GM19397 (cell line): ENCODE measurements at regions not wholly inside any gene's neighbourhood (a gene's known extent, or its start where the extent isn't known, plus 50 kb on each side); places are given as distances from the start of the nearest gene placed in this dataset.
"Not testable (repeated sequence)": the region's sequence is repeated elsewhere in the genome, so short reads cannot be mapped to it uniquely, and the experiment has no call there.

ENCODE experiments used
- ATAC-seq: cut with Tn5 transposase; IDR thresholded peaks from one replicate; pipeline ENCODE4 v1.9.1; 2021; ENCODE audit warnings: mild to moderate bottlenecking, moderate library complexity; ENCODE audit not compliant: unreplicated experiment

DNA sequence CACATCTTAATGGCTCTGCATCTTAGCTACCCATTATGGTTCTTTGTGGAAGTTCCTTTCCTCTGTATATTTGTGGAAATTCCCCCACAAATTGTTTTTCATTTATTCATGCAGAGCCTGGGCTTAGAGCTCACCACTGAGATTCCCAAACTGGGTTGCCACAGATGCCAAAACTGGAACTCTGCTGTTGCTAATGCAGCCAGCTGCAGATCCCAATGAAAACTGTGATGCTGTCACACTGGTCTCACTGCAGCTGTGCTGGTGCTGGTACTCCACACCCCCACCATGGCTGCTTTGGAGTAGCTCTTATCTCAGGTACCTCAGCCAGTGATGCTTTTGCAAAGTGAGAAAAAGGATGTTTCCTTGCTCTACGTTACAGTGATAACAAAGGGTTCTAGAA is 87.7 kb downstream of the DCK start:
- ATAC-seq = no peak

DNA sequence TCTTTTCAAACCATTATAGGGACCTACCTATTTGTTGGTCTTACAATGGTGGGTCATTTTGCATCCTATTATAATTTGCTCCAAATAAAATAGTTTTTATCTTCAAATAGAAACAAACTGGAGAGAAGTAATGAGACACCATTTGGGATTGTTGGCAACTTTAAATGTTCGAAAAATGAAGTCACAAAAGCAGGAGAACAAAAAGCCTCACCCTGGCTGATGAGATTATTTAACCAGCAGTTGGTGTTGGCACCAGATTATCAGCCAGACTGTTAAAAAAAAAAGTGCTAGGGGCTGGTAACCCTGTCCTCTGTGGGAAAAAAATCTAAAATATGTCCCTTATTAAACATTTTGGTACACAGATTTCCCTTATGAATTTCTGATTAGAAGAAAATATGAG is 100.3 kb downstream of the DCK start:
- ATAC-seq = no peak

DNA sequence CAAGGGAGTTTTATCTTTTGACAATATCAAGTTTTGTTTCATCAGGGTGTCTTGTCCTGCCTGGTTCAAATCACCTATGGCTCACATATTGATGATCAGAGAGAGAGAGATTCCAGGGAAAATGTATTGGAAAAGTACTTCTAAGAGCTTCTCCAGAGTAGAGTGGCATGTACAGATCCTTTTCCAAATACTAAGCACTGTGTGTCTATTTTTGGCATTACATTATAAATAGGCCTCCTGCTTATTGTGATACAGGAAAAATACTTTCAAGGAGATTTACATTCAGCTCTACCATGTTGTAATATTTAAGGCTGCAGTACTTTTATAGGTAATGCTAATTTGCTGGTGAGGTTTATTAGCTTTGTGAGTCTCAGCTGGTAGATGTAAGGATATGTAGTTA is 100.8 kb downstream of the DCK start:
- no peak for ATAC-seq

- ATAC-seq = no peak
Measured at GRCh38 chr4:71095141-71095540, 101.7 kb downstream of the DCK start.

DNA sequence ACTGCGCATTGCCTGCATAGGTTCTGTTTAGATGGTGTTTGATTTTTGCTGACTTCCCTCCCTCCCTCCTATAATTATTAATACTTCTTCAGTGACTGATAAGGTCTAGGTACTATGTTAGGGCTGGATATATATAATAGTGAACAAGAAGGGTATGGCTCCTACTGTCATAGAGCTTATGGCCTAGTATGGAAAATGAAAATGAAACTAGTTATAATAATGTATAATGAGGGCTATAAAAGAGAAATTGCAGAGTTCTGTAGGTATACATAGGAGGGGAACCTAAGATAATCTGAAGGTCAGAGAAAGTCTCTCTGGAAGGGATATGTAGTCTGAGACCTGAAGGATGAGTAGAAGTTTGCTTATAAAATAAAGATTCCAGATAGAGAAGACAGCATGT is 102.1 kb downstream of the DCK start:
- ATAC-seq = no peak

DNA sequence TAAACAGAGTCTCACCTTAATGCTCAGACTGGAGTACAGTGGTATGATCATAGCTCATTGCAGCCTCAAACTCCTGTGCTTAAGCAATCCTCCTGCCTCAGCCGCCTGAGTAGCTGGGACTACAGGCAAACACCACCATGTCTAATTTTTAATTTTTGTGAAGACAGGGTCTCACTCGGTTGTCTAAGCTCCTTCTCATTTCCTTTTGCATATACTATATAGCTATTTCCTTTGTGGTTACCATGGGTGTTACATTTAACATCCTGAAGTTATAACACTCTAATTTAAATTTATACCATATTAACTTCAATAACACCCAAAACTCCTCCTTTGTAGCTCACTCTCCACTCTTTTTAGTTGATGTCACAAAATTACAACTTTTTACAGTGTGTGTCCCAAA is 114.3 kb downstream of the DCK start:
- ATAC-seq = no peak

DNA sequence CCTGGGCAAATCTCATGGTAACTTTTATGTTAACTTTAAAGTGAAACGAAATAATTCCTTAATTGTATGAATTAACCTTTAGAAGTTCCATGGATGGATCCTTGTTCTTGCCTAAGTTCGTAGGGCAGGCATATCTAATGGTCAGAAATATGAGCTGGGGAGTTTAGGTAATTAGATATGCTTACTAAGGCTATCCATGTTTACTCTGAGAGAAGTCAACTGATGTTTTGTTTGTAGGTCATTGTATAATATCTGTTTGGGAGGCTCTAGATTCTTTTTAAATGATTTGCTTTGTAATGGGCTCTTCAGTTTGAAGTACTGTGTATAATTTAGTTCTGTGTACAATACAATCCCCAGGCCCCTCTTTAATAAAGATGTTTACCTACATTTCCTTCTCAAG is 117.0 kb downstream of the DCK start:
- ATAC-seq = no peak

GRCh38 chr4:71111133-71111532 is 117.7 kb downstream of the DCK start:
- not testable (repeated sequence) for ATAC-seq

- no peak for ATAC-seq
Measured at GRCh38 chr4:71113294-71113693, 119.8 kb downstream of the DCK start.

DNA sequence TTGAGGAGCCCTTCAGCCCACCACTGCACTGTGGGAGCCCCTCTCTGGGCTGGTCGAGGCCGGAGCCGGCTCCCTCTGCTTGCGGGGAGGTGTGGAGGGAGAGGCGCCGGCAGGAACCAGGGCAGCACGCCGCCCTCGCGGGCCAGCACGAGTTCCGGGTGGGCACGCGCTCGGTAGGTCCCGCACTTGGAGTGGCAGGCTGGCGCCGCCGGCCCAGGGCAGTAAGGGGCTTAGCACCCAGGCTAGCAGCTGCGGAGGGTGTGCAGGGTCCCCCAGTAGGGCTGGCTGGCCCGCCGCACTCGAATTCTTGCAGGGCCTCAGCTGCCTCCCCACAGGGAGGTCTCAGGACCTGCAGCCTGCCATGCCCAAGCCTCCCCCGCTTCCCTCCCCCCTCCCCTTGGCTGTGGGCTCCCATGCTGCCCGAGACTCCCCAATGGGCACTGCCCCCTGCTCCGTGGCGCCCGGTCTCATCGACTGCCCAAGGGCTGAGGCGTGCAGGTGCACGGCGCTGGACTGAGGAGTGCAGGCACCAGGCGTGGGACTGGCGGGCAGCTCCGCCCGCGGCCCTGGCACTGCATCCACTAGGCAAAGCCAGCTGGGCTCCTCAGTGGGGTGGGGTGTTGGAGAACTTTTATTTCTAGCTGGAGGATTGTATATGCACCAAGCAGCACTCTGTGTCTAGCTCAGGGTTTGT is 127.5 kb downstream of the DCK start:
- ATAC-seq = no peak

DNA sequence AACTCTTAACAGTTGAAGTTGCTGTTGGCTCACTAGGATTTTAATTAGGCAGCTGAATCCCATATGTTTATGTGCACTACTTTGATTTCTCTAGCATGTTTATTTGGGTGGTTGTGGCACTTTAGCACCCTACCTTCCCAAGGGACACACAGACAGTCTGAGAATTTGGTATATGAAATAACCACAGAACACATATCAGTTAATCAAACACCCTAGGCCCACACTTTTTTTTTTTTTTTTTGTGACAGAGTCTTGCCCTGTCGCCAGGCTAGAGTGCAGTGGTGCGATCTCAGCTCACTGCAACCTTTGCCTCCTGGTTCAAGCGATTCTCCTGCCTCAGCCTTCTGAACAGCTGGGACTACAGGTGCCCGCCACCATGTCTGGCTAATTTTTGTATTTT is 130.5 kb downstream of the DCK start:
- ATAC-seq = no peak

GRCh38 chr4:71125137-71125536 is 131.7 kb downstream of the DCK start:
- ATAC-seq = no peak

DNA sequence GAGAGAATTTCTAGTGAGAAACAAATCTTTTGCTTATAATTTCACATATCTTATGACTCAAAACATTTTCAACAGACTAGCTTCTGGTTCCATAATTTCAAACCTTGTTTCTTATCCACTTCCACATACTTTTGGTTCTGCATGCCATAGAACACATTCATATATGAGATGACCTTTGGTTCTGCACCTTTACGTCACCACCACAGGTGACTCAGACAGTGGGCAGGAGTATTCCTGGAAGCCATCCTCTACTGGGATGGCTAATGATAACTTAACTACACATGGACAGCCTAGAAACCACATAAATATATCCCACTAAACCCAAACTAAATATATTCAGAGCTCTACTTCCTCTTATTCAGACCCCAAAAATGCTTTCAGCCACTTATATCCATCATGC is 133.3 kb downstream of the DCK start:
- ATAC-seq = no peak

DNA sequence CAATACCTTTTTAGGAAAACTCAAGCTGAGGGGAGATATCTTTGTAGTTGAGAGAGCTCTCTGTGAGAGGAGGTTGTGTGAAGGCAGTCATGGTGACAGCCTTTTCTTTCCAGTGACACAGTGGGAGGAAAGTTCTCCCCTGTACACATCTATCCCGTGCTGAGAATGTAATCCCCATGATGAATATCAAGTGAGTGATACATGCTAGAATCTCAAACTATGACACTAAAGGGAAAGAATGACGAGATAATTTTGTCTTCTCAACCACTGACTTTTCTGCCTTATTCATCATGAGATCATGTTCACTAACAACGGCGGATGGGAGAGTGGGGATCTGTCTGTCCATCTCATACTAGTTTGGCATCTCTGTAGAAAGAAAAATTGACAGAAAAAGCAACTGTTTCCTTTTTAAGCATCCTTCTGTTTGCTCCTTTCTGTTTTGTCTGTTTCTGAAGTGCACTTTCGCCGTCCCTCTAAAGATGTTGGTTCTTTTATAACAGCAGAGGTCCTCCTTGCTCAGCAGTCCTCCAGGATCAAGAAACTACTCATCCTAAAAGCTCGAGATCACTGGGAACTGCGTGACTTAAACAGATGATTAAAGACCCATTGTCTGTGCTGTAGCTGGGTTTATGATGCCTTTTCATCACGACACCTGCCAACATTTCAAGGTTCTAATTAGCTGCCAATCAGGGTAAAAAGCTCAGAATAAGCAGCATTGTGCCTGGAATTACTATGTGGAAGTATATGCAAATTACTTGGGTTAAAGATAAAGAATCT is 137.6 kb downstream of the DCK start:
- no peak for ATAC-seq

DNA sequence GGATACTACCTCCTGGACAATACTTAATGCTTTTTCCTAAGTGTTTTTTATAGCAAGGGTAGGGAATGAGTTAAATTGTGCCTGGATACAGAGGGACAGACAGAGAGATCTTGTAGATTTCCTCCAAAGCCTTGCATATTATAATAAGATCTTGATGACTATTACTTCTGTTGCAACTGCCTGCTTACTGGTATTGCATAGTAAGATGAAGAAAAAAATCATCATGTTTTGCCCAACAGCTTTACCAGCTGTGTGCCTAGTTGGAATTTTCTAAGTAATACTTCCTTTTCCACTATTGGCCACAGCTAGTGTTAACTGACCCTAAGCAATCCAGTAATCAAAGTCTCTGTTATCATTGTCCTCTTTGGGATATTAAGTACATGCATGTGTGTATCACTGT is 139.0 kb downstream of the DCK start:
- no peak for ATAC-seq

DNA sequence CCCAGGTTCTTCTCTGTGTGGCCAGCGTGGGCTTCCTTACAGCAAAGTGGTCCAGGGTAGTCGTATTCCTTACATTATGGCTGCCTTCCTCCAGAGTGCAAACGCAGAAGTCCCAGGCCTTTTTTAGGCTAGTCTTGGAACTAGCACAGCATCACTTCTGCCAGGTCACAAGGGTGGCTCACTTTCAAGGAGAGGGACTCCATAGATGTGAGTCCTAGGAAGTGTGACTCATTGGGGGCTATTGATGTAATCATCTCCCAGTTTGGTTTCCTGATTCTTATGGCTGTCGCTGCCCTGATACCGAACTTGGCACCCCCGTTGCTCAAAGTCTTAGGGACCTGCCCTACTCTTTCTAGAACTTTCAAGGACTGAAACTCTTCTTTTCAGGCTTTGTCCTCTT is 140.0 kb downstream of the DCK start:
- ATAC-seq = no peak

- no peak for ATAC-seq
Measured at GRCh38 chr4:71136071-71136470, 142.6 kb downstream of the DCK start.

DNA sequence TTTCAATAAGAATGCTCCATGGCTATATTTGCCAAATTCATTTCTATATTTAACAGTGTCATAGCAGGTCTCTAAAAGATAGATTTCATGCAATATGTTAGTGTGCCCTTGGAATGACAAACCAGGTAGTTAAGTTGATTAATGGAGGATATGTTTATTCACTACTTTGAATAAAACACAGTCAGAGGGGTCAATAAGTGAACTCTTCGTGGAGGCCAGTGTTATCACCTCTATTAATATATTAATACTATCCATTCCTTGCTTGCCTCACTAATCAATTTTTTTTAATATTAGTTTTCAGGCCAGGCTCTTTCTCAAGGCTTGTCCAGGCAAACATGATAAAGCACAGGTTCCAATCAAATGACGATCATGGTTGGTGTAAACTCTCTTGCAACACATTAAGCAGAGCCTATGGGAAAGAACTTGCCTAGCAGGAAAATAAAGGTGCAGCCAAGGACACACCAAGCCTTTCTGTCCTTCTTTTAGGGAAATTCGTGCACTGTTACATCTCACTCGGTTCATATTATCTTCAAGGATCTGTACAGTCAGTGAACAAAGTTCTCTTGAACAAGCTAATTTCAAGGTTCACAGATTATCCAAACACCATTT is 144.7 kb downstream of the DCK start:
- no peak for ATAC-seq

DNA sequence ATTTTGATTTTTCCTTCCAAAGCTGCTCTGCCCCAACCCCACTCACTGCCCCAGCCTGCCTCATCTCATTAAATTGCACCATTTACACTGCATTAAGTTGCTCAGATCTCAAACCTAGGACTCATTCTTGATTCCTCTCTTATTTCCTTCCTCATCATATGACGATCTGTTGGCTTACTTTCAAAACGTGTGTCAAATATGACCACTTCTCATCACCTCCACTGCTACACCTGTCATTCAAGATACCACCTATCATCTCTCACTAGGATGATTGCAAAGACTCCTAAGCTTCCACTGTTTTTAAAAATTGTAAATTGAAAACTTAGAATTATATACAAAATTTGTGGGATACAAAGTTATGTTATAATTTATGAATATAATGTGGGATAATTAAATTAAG is 147.1 kb downstream of the DCK start:
- ATAC-seq = no peak

GRCh38 chr4:71141125-71141524 is 147.7 kb downstream of the DCK start:
- no peak for ATAC-seq

DNA sequence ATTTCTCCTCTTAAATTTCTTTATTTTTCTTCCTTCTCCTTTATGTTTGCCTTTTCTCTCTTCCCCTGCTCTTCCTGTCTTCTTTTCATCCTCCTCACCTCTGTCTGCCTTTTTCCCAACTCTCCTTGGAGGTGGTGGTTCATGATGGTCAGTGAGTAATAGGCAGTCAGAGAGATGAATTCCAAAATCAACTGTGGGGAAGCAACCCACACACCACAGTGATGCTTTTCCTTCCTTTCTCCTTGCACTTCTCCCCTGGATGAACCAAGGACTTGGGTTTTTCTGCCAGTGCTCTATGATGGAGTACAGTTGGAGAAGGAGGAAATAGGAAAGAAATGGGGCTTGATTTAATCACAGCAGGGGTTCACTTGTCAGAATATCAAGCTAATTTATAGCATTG is 153.8 kb downstream of the DCK start:
- ATAC-seq = no peak

DNA sequence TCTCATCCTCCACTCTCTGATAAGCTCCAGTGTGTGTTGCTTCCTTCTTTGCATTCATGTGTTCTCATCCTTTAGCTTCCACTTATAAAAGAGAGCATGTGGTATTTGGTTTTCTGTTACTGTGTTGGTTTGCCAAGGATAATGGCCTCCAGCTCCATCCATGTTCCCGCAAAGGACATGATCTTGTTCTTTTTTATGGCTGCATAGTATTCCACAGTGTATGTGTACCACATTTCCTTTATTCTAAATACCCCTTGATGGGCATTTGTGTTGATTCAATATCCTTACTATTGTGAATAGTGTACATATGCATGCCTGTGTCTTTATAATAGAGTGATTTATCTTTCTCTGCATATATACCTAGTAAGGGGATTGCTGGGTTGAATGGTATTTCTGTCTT is 155.1 kb downstream of the DCK start:
- no peak for ATAC-seq
